Stomach (tissue), 4 donors: ENCODE measurements at regions not wholly inside any gene's neighbourhood (a gene's known extent, or its start where the extent isn't known, plus 50 kb on each side); places are given as distances from the start of the nearest gene placed in this dataset.

Experiments used
- CTCF ChIP-seq, 7 experiments: fragments of 450-650 bp in 4 of 7; fragments of 200-600 bp in 3 of 7; sonication (generic) in 3 of 7; IDR thresholded peaks; one replicate each; pipeline ENCODE4 v1.5.1; 2016 to 2019; ENCODE audit warnings: antibody characterized with exemption in 7 of 7, control low read depth in 2 of 7, mild to moderate bottlenecking in 1 of 7
- EP300 ChIP-seq: sonication (generic); formaldehyde crosslinking; IDR thresholded peaks from one replicate; pipeline ENCODE4 v1.6.1; 2017; ENCODE audit warnings: antibody characterized with exemption
- POLR2A ChIP-seq, 4 donors: fragments of 450-650 bp; IDR thresholded peaks; one replicate each; pipeline ENCODE4 v1.6.1; 2016; ENCODE audit warnings: antibody characterized with exemption in 4 of 4, control low read depth in 2 of 4, mild to moderate bottlenecking in 1 of 4, moderate library complexity in 1 of 4
- POLR2AphosphoS5 ChIP-seq, 3 donors: sonication (generic); formaldehyde crosslinking; IDR thresholded peaks; one replicate each; pipeline ENCODE4 v1.6.1; 2016; ENCODE audit warnings: antibody characterized with exemption in 3 of 3

GRCh38 chr12:47585507-47585906 is 120.3 kb downstream of the RPAP3 start:
- TF ChIP-seq CTCF (IDR thresholded peaks at IDR 0.05) (no peak), POLR2A (IDR thresholded peaks at IDR 0.05) (no peak), EP300 (no peak), POLR2AphosphoS5 (IDR thresholded peaks at IDR 0.05) (no peak)
